NCI-H748 (cell line): ENCODE measurements at regions not wholly inside any gene's neighbourhood (a gene's known extent, or its start where the extent isn't known, plus 50 kb on each side); places are given as distances from the start of the nearest gene placed in this dataset.

Experiments used
- DNase-seq: peaks from one replicate; lab custom pipeline; 2025; ENCODE audit not compliant: unreplicated experiment; lab: John Stamatoyannopoulos, UW

- DNase-seq = no peak
Measured at GRCh38 chr1:232291261-232291660, 338.7 kb downstream of the SIPA1L2 start.

DNA sequence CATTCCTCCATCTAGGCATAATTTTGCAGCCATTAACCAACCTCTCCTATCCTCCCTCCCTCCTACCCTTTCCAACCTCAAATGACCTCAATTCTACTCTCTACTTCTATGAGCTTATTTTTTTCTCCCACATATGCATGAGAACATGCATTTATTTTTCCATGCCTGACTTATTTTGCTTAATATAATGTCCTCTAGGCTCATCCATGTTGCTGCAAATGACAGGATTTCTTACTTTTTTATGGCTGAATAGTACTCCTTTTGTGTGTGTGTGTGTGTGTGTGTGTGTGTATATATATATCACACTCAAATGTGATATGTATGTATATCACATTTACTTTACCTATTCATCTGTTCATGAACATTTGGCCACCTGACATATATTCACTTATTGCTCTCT is 339.4 kb downstream of the SIPA1L2 start:
- DNase-seq = no peak

- DNase-seq = no peak
Measured at GRCh38 chr1:232287676-232288569, 342.0 kb downstream of the SIPA1L2 start.

GRCh38 chr1:232285138-232285537 is 344.8 kb downstream of the SIPA1L2 start:
- DNase-seq = no peak

- DNase-seq = no peak
Measured at GRCh38 chr1:232283864-232284263, 346.1 kb downstream of the SIPA1L2 start.

GRCh38 chr1:232282498-232282897 is 347.4 kb downstream of the SIPA1L2 start:
- DNase-seq = no peak

DNA sequence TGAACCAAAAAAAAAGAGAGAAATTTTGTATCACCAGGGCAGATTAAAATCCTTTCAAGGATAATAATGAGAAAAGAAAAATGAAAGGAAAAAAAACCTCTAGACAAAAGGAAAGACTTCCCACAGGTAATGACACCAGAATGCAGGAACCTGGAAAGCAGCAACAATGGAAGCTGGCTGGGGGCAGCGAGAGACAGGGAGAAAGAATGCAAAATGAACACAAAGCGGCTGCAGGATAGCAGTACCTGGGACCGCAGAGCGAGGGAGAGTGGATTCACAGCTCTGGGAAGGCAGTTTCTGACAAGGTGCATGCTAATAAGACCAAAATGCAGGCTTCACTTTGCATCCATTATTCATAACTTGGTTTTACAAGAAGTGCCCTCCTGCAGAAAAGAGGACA is 349.0 kb downstream of the SIPA1L2 start:
- no peak for DNase-seq

DNA sequence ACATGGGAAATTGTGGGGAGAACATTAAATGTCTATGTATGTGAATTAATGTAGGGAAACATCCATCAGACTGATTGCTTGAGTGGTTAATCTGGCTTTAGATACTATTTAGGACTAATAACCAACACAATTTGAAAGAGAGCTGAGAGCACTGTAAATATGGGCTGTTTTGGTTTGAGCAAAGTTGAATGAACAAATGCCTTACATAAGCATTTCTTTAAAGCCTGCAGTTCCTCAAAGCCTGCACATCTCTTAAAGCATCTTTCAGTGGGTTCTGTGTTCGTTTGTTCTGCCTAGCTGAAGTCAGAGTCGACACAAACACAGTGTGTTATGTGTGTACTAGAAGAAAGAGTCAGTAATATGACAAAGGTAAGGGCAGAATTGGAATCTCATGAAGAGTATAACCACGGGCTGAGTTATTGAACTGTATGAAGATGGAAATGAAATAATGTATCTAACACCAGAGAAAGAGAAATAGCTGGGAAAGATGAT is 350.0 kb downstream of the SIPA1L2 start:
- DNase-seq = no peak

DNA sequence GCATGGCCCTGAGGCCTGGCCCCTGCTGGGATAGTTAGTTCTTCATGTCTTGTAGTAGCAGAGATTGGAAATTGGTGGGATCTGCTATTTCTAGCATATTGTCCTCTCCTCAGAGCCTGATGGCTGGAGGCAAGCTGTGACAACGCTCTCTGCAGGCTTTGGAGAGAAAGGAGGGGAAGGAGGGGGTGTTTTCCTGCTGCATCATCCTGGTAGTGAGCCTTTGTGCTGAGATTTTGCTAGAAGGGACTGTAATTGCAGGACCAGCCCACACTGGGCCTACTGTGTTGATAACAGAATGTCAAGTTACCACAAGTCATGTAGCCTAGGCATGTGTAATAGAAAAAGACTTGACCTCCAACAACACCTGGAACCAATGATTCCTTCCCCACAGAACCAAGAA is 351.0 kb downstream of the SIPA1L2 start:
- no peak for DNase-seq

DNA sequence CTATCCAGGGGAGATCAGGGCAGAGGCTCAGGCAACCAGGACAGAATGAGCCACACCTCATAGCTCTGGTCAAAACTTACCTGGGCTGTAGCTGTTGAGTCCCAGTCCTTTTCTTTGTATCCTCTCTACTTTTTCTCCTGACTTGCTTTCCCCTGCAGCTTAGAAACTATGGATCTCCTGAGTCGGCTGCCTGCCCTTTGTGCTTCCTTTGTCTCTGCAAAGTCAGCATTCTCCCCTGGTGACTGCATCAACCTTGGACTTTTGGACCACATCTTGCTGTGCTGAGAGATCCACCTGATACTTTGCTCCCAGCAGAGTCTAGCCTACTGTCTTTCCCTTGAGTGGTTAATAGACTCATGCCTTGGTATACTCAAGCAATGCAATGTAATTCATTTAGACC is 353.3 kb downstream of the SIPA1L2 start:
- no peak for DNase-seq

GRCh38 chr1:232274999-232275710 is 354.8 kb downstream of the SIPA1L2 start:
- DNase-seq = no peak

- no peak for DNase-seq
Measured at GRCh38 chr1:232274236-232274855, 355.6 kb downstream of the SIPA1L2 start.

DNA sequence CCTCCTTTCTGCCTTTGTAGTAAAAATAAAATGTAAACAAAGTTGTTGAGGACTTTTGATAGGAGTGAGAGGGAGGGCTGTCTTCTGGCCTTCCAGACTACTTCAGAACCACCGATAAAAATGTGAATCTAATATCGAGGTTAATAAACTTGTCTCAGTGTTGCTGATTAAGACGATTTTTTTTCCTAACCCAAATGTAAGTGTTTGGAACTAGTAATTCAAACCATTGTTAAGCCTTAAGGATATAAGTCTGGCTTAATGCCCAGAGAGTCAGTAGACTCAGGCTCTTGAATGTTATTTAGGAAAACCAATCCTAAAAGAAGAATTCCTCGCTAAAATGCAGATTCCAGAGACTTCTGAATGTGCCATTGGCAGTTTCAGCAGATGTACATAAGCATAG is 356.9 kb downstream of the SIPA1L2 start:
- no peak for DNase-seq

DNA sequence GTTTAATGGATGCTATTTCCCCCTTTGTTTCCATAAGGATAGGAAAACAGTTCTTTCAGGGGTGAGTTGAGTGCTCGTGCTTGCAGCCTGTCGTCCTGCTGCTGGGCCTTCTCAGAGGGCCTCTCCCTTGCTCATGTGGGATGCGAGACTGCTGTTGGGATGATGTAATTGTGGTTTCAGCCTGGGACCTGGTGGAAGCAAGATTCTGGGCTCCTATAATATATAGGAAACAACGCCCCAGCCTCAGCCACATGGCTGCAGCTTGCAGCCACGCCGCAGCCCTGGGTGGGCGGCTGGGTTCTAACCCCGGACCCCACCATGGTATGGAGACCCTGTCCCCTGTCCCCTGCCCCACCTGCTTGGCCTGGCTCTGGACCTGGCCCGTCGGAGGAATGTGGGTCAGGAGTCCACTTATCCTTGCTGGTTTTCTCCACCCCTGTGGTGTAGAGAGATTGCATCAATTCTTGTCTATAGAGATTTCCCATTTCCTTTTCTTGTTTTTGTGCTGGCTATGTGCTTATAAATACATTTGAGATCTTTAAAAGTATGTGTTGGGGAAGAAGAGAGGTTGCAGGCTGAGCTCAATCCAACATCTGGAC is 357.8 kb downstream of the SIPA1L2 start:
- no peak for DNase-seq

DNA sequence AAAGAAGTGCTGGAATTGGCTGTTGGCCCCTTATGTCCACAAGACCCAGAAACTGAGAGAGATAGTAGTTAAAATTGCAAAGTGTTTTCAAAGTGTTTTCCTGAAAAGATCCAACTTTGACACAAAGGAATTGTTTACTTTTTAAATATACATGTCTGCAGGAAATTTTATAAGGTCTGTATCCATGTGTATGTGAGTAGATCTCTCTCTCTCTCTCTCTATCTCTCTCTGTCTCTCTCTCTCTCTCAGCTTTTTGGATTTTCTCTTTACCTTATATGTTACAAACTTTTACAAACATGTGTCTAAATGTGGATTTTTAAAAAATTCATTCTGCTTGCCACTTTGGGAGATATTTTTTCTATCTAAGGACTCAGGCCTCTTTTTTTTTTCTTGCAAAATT is 358.6 kb downstream of the SIPA1L2 start:
- DNase-seq = no peak

GRCh38 chr1:232269988-232270387 is 359.9 kb downstream of the SIPA1L2 start:
- no peak for DNase-seq

DNA sequence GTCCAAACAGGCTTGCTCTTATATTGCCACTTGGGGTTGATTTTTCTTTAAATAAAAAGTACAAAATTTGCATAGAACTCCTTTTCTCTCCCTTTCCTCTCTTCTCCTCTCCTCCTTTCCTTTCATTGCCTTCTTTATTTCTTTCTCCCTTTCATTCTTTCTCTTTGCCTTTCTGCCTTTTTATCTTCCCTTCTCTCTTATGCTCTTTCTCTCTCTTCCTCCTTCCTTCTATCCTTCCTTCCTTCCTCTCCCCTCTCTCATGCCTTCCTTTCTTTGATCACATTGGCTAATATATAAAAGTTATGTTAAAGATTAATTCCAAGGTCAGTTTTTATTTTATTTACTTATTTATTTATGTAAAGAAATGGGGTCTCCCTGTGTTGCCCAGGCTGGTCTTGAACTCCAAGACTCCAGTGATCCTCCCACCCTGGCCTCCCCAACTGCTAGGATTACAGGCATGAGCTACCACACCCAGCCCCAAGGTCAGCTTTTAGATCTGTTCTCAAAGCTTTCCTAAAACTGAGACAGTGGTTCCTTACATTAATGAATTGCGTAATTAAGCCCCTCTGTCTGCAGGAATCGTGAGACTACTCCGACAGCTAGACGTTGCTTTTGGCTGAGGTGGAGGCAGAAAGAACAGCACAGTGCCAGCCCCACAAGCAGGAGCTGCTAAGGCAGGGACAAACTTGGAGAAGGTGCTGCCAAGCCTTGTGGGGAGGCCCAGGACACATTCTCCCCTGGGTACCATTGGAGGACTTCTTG is 361.9 kb downstream of the SIPA1L2 start:
- DNase-seq = no peak

- no peak for DNase-seq
Measured at GRCh38 chr1:232267092-232267836, 362.7 kb downstream of the SIPA1L2 start.

- no peak for DNase-seq
Measured at GRCh38 chr1:232263452-232263851, 366.5 kb downstream of the SIPA1L2 start.

DNA sequence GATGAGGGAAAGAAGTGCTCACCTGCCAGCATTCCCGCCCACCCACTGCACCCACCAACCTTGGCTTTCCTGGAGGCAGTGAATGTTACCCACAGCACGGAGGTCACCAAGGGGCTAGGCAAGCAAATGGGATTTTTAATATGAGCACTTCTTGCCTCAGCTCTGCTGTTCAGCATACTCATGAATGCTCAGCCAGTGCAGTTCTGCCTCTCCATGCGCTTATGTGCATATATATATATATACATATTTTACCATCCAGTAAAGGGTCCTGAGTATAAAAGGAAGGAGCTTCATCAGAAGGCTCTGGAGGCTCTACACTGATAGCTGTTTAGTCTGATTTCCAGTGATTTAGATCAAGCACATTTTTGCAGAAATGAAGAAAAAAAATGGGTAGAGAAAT is 366.9 kb downstream of the SIPA1L2 start:
- DNase-seq = no peak
